ENCODE measurements at regions not wholly inside any gene's neighbourhood (a gene's known extent, or its start where the extent isn't known, plus 50 kb on each side); places are given as distances from the start of the nearest gene placed in this dataset.

DNA sequence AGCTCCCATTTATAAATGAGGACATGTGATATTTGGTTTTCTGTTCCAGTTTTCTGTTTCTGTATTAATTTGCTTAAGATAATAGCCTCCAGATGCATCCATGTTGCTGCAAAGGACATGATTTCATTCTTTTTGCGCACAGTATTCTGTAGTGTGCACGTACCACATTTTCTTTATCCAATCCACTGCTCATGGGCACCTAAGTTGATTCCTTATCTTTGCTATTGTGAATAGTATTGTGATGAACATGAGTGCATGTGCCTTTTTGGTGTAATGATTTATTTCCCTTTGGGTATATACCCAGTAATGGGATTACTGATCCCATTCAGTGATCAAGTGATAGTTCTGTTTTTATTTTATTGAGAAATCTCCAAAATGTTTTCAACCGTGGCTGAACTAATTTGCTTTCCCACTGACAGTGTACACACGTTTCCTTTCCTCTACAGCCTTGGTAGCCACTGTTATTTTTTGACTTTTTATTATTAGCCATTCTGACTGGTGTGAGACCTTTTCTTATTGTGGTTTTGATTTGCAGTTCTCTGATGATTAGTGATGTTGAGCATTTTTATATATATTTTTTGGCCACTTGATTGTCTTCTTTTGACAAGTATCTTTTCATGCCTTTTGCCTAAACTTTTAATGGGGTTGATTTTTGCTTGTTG is 226.0 kb upstream of the ANO3 start (continued):
- TF ChIP-seq, protein P1, sequence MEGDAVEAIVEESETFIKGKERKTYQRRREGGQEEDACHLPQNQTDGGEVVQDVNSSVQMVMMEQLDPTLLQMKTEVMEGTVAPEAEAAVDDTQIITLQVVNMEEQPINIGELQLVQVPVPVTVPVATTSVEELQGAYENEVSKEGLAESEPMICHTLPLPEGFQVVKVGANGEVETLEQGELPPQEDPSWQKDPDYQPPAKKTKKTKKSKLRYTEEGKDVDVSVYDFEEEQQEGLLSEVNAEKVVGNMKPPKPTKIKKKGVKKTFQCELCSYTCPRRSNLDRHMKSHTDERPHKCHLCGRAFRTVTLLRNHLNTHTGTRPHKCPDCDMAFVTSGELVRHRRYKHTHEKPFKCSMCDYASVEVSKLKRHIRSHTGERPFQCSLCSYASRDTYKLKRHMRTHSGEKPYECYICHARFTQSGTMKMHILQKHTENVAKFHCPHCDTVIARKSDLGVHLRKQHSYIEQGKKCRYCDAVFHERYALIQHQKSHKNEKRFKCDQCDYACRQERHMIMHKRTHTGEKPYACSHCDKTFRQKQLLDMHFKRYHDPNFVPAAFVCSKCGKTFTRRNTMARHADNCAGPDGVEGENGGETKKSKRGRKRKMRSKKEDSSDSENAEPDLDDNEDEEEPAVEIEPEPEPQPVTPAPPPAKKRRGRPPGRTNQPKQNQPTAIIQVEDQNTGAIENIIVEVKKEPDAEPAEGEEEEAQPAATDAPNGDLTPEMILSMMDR (IDR thresholded peaks at IDR 0.05), result no peak
- TF ChIP-seq, protein P2, sequence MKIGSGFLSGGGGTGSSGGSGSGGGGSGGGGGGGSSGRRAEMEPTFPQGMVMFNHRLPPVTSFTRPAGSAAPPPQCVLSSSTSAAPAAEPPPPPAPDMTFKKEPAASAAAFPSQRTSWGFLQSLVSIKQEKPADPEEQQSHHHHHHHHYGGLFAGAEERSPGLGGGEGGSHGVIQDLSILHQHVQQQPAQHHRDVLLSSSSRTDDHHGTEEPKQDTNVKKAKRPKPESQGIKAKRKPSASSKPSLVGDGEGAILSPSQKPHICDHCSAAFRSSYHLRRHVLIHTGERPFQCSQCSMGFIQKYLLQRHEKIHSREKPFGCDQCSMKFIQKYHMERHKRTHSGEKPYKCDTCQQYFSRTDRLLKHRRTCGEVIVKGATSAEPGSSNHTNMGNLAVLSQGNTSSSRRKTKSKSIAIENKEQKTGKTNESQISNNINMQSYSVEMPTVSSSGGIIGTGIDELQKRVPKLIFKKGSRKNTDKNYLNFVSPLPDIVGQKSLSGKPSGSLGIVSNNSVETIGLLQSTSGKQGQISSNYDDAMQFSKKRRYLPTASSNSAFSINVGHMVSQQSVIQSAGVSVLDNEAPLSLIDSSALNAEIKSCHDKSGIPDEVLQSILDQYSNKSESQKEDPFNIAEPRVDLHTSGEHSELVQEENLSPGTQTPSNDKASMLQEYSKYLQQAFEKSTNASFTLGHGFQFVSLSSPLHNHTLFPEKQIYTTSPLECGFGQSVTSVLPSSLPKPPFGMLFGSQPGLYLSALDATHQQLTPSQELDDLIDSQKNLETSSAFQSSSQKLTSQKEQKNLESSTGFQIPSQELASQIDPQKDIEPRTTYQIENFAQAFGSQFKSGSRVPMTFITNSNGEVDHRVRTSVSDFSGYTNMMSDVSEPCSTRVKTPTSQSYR (CRISPR knock-in tag; IDR thresholded peaks at IDR 0.05), result no peak
- TF ChIP-seq ZNF317 (CRISPR knock-in tag; IDR thresholded peaks at IDR 0.05; ENCODE audit: borderline replicate concordance, low read depth), result no peak
- TF ChIP-seq, protein P3, sequence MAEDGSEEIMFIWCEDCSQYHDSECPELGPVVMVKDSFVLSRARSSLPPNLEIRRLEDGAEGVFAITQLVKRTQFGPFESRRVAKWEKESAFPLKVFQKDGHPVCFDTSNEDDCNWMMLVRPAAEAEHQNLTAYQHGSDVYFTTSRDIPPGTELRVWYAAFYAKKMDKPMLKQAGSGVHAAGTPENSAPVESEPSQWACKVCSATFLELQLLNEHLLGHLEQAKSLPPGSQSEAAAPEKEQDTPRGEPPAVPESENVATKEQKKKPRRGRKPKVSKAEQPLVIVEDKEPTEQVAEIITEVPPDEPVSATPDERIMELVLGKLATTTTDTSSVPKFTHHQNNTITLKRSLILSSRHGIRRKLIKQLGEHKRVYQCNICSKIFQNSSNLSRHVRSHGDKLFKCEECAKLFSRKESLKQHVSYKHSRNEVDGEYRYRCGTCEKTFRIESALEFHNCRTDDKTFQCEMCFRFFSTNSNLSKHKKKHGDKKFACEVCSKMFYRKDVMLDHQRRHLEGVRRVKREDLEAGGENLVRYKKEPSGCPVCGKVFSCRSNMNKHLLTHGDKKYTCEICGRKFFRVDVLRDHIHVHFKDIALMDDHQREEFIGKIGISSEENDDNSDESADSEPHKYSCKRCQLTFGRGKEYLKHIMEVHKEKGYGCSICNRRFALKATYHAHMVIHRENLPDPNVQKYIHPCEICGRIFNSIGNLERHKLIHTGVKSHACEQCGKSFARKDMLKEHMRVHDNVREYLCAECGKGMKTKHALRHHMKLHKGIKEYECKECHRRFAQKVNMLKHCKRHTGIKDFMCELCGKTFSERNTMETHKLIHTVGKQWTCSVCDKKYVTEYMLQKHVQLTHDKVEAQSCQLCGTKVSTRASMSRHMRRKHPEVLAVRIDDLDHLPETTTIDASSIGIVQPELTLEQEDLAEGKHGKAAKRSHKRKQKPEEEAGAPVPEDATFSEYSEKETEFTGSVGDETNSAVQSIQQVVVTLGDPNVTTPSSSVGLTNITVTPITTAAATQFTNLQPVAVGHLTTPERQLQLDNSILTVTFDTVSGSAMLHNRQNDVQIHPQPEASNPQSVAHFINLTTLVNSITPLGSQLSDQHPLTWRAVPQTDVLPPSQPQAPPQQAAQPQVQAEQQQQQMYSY (CRISPR knock-in tag; IDR thresholded peaks at IDR 0.05), result no peak
- no peak for TF ChIP-seq IRF2 (CRISPR knock-in tag; IDR thresholded peaks at IDR 0.05; ENCODE audit: borderline replicate concordance, low read depth)
- TF ChIP-seq, protein P4, sequence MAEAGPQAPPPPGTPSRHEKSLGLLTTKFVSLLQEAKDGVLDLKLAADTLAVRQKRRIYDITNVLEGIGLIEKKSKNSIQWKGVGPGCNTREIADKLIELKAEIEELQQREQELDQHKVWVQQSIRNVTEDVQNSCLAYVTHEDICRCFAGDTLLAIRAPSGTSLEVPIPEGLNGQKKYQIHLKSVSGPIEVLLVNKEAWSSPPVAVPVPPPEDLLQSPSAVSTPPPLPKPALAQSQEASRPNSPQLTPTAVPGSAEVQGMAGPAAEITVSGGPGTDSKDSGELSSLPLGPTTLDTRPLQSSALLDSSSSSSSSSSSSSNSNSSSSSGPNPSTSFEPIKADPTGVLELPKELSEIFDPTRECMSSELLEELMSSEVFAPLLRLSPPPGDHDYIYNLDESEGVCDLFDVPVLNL (CRISPR knock-in tag; IDR thresholded peaks at IDR 0.05; ENCODE audit: borderline replicate concordance, low read depth), result no peak
- TF ChIP-seq JUN (CRISPR knock-in tag; IDR thresholded peaks at IDR 0.05), result no peak
- TF ChIP-seq HMGA2 (CRISPR knock-in tag; IDR thresholded peaks at IDR 0.05), result no peak

DNA sequence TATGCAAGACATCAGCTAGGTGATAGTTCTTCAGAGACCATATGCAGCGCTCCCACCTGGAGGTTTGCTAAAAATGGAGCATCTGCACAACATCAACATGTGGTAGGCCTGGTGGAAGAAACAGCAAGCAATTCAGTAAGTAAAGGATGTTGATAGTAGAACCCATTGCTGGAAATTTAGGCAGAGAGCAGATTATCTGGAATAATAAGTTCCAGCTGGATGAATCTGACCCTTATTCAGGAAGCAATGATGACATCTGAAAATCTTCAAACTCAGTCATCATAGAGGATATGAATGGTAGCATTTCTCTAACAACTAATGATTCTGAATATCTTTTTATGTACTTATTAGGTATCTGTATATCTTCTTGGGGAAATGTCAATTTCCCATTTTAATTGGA is 225.2 kb upstream of the ANO3 start:
- CTCF ChIA-PET, result no interaction called here
- ATAC-seq, result no peak
- H3K36me3 Mint-ChIP-seq, result no peaks in the 10 kb centered on the region
- no peak for TF ChIP-seq EMX1 (CRISPR knock-in tag; IDR thresholded peaks at IDR 0.05)
- TF ChIP-seq, protein P5, sequence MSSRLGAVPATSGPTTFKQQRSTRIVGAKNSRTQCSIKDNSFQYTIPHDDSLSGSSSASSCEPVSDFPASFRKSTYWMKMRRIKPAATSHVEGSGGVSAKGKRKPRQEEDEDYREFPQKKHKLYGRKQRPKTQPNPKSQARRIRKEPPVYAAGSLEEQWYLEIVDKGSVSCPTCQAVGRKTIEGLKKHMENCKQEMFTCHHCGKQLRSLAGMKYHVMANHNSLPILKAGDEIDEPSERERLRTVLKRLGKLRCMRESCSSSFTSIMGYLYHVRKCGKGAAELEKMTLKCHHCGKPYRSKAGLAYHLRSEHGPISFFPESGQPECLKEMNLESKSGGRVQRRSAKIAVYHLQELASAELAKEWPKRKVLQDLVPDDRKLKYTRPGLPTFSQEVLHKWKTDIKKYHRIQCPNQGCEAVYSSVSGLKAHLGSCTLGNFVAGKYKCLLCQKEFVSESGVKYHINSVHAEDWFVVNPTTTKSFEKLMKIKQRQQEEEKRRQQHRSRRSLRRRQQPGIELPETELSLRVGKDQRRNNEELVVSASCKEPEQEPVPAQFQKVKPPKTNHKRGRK (CRISPR knock-in tag; IDR thresholded peaks at IDR 0.05; ENCODE audit: borderline replicate concordance), result no peak
- TF ChIP-seq, protein P6, sequence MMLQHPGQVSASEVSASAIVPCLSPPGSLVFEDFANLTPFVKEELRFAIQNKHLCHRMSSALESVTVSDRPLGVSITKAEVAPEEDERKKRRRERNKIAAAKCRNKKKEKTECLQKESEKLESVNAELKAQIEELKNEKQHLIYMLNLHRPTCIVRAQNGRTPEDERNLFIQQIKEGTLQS (CRISPR knock-in tag; conservative IDR thresholded peaks at IDR 0.05), result no peak
- TF ChIP-seq RORB (CRISPR knock-in tag; IDR thresholded peaks at IDR 0.05), result no peak
- no peak for TF ChIP-seq CREM (CRISPR knock-in tag; IDR thresholded peaks at IDR 0.05)
- TF ChIP-seq, protein P7, sequence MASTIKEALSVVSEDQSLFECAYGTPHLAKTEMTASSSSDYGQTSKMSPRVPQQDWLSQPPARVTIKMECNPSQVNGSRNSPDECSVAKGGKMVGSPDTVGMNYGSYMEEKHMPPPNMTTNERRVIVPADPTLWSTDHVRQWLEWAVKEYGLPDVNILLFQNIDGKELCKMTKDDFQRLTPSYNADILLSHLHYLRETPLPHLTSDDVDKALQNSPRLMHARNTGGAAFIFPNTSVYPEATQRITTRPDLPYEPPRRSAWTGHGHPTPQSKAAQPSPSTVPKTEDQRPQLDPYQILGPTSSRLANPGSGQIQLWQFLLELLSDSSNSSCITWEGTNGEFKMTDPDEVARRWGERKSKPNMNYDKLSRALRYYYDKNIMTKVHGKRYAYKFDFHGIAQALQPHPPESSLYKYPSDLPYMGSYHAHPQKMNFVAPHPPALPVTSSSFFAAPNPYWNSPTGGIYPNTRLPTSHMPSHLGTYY (CRISPR knock-in tag; IDR thresholded peaks at IDR 0.05), result no peak
- no peak for TF ChIP-seq TP53 (CRISPR knock-in tag; IDR thresholded peaks at IDR 0.05)
- TF ChIP-seq IRF2 (CRISPR knock-in tag; IDR thresholded peaks at IDR 0.05; ENCODE audit: borderline replicate concordance, low read depth), result no peak
- TF ChIP-seq GABPB1 (CRISPR knock-in tag; IDR thresholded peaks at IDR 0.05), result no peak
- no peak for TF ChIP-seq ZNF138 (CRISPR knock-in tag; conservative IDR thresholded peaks at IDR 0.05)
- no peak for TF ChIP-seq ZNF121 (CRISPR knock-in tag; IDR thresholded peaks at IDR 0.05)
- no peak for TF ChIP-seq ATF1 (CRISPR knock-in tag; IDR thresholded peaks at IDR 0.05)
- TF ChIP-seq, protein P8, sequence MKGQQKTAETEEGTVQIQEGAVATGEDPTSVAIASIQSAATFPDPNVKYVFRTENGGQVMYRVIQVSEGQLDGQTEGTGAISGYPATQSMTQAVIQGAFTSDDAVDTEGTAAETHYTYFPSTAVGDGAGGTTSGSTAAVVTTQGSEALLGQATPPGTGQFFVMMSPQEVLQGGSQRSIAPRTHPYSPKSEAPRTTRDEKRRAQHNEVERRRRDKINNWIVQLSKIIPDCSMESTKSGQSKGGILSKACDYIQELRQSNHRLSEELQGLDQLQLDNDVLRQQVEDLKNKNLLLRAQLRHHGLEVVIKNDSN (CRISPR knock-in tag; IDR thresholded peaks at IDR 0.05), result no peak
- TF ChIP-seq, protein P9, sequence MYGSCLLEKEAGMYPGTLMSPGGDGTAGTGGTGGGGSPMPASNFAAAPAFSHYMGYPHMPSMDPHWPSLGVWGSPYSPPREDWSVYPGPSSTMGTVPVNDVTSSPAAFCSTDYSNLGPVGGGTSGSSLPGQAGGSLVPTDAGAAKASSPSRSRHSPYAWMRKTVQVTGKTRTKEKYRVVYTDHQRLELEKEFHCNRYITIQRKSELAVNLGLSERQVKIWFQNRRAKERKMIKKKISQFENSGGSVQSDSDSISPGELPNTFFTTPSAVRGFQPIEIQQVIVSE (CRISPR knock-in tag; IDR thresholded peaks at IDR 0.05; ENCODE audit: borderline replicate concordance), result no peak

More for the DNA sequence above, 225.2 kb upstream of the ANO3 start:
- Mint-ChIP-seq H3K4me1 (peaks cover 2% of the 10 kb centered on the region; the same call in 1 of the 2 replicates), H3K4me3 (no peak overlapping the region), H3K9me3 (peaks cover 15% of the 10 kb centered on the region), H3K27ac (no peak overlapping the region), H3K27me3 (ENCODE audit: low read depth) (no peaks in the 10 kb centered on the region)
- POLR2A ChIA-PET, result no interaction called here
- DNase-seq (ENCODE audit: low spot score), result no peak
